Ishikawa (cell line): ENCODE measurements at regions not wholly inside any gene's neighbourhood (a gene's known extent, or its start where the extent isn't known, plus 50 kb on each side); places are given as distances from the start of the nearest gene placed in this dataset.

Source experiments
- CEBPB ChIP-seq: IDR thresholded peaks from 2 replicates; pipeline ENCODE4 v1.6.1; 2012
- CREB1 ChIP-seq: IDR thresholded peaks from 2 replicates; pipeline ENCODE4 v1.6.1; 2012; ENCODE audit warnings: low read depth
- EGR1 ChIP-seq: IDR thresholded peaks from 2 replicates; pipeline ENCODE4 v1.6.1; 2012
- EP300 ChIP-seq: IDR thresholded peaks from 2 replicates; pipeline ENCODE4 v1.6.1; 2012; ENCODE audit warnings: borderline replicate concordance
- FOXM1 ChIP-seq: IDR thresholded peaks from 2 replicates; pipeline ENCODE4 v1.6.1; 2012; ENCODE audit warnings: low read depth, borderline replicate concordance
- MAX ChIP-seq: IDR thresholded peaks from 2 replicates; pipeline ENCODE4 v1.6.1; 2012
- NFIC ChIP-seq: IDR thresholded peaks from 2 replicates; pipeline ENCODE4 v1.6.1; 2012
- RAD21 ChIP-seq: IDR thresholded peaks from 2 replicates; pipeline ENCODE4 v1.6.1; 2012; ENCODE audit warnings: low read depth
- TAF1 ChIP-seq: IDR thresholded peaks from 2 replicates; pipeline ENCODE4 v1.6.1; 2012; ENCODE audit warnings: low read depth, mild to moderate bottlenecking
- TCF12 ChIP-seq: IDR thresholded peaks from 2 replicates; pipeline ENCODE4 v1.6.1; 2012; ENCODE audit warnings: low read depth
- TEAD4 ChIP-seq: IDR thresholded peaks from 2 replicates; pipeline ENCODE4 v1.6.1; 2012
- YY1 ChIP-seq: IDR thresholded peaks from 2 replicates; pipeline ENCODE4 v1.6.1; 2012; ENCODE audit warnings: low read depth
- ZBTB7A ChIP-seq: IDR thresholded peaks from 2 replicates; pipeline ENCODE4 v1.6.1; 2012; ENCODE audit warnings: low read depth
- TF ChIP-seq, protein P1 (sequence below): IDR thresholded peaks from 2 replicates; pipeline ENCODE4 v1.6.1; 2012
- TF ChIP-seq, protein P2 (sequence below): IDR thresholded peaks from 2 replicates; pipeline ENCODE4 v1.6.1; 2012; ENCODE audit warnings: low read depth, mild to moderate bottlenecking

DNA sequence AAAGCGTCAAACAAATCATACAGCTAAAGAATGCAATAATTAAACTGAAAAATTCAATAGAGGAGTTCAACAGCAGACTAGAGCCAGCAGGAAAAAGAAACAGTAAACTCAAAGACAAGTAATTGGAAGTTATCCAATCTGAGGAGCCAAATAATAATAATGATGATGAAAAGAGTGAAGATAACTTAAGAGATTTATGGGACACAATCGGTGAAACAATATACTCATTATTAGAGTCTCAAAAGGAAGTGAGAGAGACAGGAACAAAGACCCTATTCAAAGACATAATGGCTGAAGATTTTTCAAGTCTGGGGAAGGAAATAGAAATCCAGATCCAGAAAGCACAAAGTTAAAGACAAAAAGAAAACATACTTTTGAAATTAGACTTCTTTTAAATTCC lies 263.9 kb upstream of the NR4A3 start:
- TF ChIP-seq RAD21 (no peak), TCF12 (no peak), TEAD4 (no peak), FOXM1 (no peak), EP300 (no peak), ZBTB7A (no peak), TAF1 (no peak), NFIC (no peak), MAX (no peak), YY1 (no peak), CEBPB (no peak)
- TF ChIP-seq, protein P1, sequence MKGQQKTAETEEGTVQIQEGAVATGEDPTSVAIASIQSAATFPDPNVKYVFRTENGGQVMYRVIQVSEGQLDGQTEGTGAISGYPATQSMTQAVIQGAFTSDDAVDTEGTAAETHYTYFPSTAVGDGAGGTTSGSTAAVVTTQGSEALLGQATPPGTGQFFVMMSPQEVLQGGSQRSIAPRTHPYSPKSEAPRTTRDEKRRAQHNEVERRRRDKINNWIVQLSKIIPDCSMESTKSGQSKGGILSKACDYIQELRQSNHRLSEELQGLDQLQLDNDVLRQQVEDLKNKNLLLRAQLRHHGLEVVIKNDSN: no peak

GRCh38 chr9:99559776-99560175 lies 261.9 kb upstream of the NR4A3 start:
- TF ChIP-seq TEAD4: no peak
- TF ChIP-seq MAX: no peak
- TF ChIP-seq CEBPB: no peak
- no peak for TF ChIP-seq ZBTB7A
- no peak for TF ChIP-seq RAD21
- no peak for TF ChIP-seq EGR1

- TF ChIP-seq RAD21: no peak
- TF ChIP-seq, protein P1: no peak
- TF ChIP-seq CREB1: no peak
- no peak for TF ChIP-seq EP300
- TF ChIP-seq FOXM1: no peak
- TF ChIP-seq EGR1: no peak
- no peak for TF ChIP-seq CEBPB
- TF ChIP-seq NFIC: no peak
- no peak for TF ChIP-seq MAX
- TF ChIP-seq, protein P2, sequence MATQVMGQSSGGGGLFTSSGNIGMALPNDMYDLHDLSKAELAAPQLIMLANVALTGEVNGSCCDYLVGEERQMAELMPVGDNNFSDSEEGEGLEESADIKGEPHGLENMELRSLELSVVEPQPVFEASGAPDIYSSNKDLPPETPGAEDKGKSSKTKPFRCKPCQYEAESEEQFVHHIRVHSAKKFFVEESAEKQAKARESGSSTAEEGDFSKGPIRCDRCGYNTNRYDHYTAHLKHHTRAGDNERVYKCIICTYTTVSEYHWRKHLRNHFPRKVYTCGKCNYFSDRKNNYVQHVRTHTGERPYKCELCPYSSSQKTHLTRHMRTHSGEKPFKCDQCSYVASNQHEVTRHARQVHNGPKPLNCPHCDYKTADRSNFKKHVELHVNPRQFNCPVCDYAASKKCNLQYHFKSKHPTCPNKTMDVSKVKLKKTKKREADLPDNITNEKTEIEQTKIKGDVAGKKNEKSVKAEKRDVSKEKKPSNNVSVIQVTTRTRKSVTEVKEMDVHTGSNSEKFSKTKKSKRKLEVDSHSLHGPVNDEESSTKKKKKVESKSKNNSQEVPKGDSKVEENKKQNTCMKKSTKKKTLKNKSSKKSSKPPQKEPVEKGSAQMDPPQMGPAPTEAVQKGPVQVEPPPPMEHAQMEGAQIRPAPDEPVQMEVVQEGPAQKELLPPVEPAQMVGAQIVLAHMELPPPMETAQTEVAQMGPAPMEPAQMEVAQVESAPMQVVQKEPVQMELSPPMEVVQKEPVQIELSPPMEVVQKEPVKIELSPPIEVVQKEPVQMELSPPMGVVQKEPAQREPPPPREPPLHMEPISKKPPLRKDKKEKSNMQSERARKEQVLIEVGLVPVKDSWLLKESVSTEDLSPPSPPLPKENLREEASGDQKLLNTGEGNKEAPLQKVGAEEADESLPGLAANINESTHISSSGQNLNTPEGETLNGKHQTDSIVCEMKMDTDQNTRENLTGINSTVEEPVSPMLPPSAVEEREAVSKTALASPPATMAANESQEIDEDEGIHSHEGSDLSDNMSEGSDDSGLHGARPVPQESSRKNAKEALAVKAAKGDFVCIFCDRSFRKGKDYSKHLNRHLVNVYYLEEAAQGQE: no peak
- TF ChIP-seq TCF12: no peak
- no peak for TF ChIP-seq TEAD4
- TF ChIP-seq YY1: no peak
- no peak for TF ChIP-seq ZBTB7A
- no peak for TF ChIP-seq TAF1
Observed at GRCh38 chr9:99560561-99560960, 261.1 kb upstream of the NR4A3 start.

- TF ChIP-seq, protein P2: no peak
- TF ChIP-seq MAX (no peak), YY1 (no peak), CEBPB (no peak), NFIC (no peak), CREB1 (no peak), FOXM1 (no peak), RAD21 (no peak)
Observed at GRCh38 chr9:99561509-99561917, 260.2 kb upstream of the NR4A3 start.

- TF ChIP-seq ZBTB7A: no peak
- TF ChIP-seq TAF1: no peak
- no peak for TF ChIP-seq NFIC
- no peak for TF ChIP-seq CREB1
- no peak for TF ChIP-seq YY1
- no peak for TF ChIP-seq RAD21
- no peak for TF ChIP-seq CEBPB
- TF ChIP-seq MAX: no peak
- no peak for TF ChIP-seq EGR1
- TF ChIP-seq TEAD4: no peak
- TF ChIP-seq TCF12: no peak
- TF ChIP-seq, protein P1: no peak
- no peak for TF ChIP-seq FOXM1
- no peak for TF ChIP-seq EP300
- TF ChIP-seq, protein P2: no peak
Observed at GRCh38 chr9:99561961-99562565, 259.6 kb upstream of the NR4A3 start.
